K562 (cell line): ENCODE measurements at regions not wholly inside any gene's neighbourhood (a gene's known extent, or its start where the extent isn't known, plus 50 kb on each side); places are given as distances from the start of the nearest gene placed in this dataset.

Source experiments
- ATAC-seq: fragments of 200-7000 bp; cut with Tn5 transposase; 3 replicates; pipeline ENCODE4 v1.9.1; 2020; ENCODE audit warnings: moderate library complexity
- BruUV-seq: library from RNA; stranded (reverse); fragments of 400-500 nt; replicated peaks from 2 replicates; lab custom pipeline; 2021; lab: Mats Ljungman, UMichigan
- CTCF ChIA-PET: fragments of 300-600 bp; formaldehyde crosslinking; extraction: SDS; loops from one replicate; lab custom pipeline; 2021; ENCODE audit warnings: low intra/inter-chr PET ratio; lab: Yijun Ruan, JAX
- POLR2A ChIA-PET: fragments of 300-600, 350-650 bp; sonication (Branson Sonifier 250); formaldehyde crosslinking; extraction: SDS; loops from one replicate; lab custom pipeline; 2021; ENCODE audit warnings: antibody characterized with exemption, inconsistent platforms; lab: Yijun Ruan, JAX
- DNase-seq, 4 experiments: peaks; one replicate each; pipeline versions ENCODE4 v3.0.0 to v3.0.0-alpha.2; 2011 to 2018; ENCODE audit warnings: low spot score in 3 of 4, mixed read lengths in 3 of 4; ENCODE audit errors: extremely low read depth in 1 of 4
- FAIRE-seq: peaks from 2 replicates; lab custom pipeline; 2011; peaks lifted over from hg19 to GRCh38; lab: Jason Lieb, UNC
- H2AFZ ChIP-seq: 2 replicates; pipeline ENCODE4 v1.6.0; 2011; ENCODE audit warnings: low read depth, low read length, control low read depth, inconsistent platforms
- H3K27ac ChIP-seq: fragments of 200-600 bp; 3 replicates; pipeline ENCODE4 v1.8.0; 2011; ENCODE audit warnings: low read depth, mild to moderate bottlenecking, control low read depth, inconsistent platforms, low read length, moderate library complexity, mixed read lengths; ENCODE audit errors: extremely low read depth
- H3K27me3 ChIP-seq, 2 experiments: fragments of 300-600 bp in 1 of 2; 2 replicates in 1 of 2; 3 replicates in 1 of 2; pipeline versions ENCODE4 v1.6.0 to v1.8.0; 2011; ENCODE audit warnings: inconsistent platforms in 2 of 2, low read length in 2 of 2, mild to moderate bottlenecking in 1 of 2, mixed read lengths in 1 of 2, moderate library complexity in 1 of 2; ENCODE audit not compliant: control insufficient read depth in 2 of 2, insufficient read depth in 2 of 2
- H3K36me3 ChIP-seq: fragments of 300-600 bp; 3 replicates; pipeline ENCODE4 v1.8.0; 2011; ENCODE audit warnings: mild to moderate bottlenecking, low read length, inconsistent platforms; ENCODE audit not compliant: control insufficient read depth, insufficient read depth
- H3K4me1 ChIP-seq, 2 experiments: fragments of 200-600 bp in 1 of 2; replicated peaks in 1 of 2; 2 replicates in 1 of 2; 3 replicates in 1 of 2; pipeline versions ENCODE4 v1.5.1 to v1.8.0; 2011; ENCODE audit warnings: inconsistent platforms in 2 of 2, low read length in 2 of 2, mild to moderate bottlenecking in 1 of 2, mixed read lengths in 1 of 2, moderate library complexity in 1 of 2; ENCODE audit not compliant: control insufficient read depth in 2 of 2, insufficient read depth in 2 of 2
- H3K4me2 ChIP-seq: 2 replicates; pipeline ENCODE4 v1.6.1; 2011; ENCODE audit warnings: low read length, control low read depth, inconsistent platforms, mixed read lengths; ENCODE audit not compliant: insufficient read depth
- H3K4me3 ChIP-seq: fragments of 200-600 bp; sonication (generic), shearing (Covaris generic); 2 replicates; pipeline ENCODE4 v1.5.1; 2016; ENCODE audit warnings: control low read depth, inconsistent platforms
- H3K79me2 ChIP-seq: fragments of 200-600 bp; 3 replicates; pipeline ENCODE4 v1.8.0; 2011; ENCODE audit warnings: low read length, inconsistent platforms; ENCODE audit not compliant: control insufficient read depth, insufficient read depth
- H3K9ac ChIP-seq, 2 experiments: 2 replicates each; pipeline versions ENCODE4 v1.6.0 to v1.6.1; 2011; ENCODE audit warnings: low read depth in 2 of 2, low read length in 2 of 2, control low read depth in 1 of 2, inconsistent platforms in 1 of 2, mild to moderate bottlenecking in 1 of 2, mixed read lengths in 1 of 2; ENCODE audit not compliant: insufficient read depth in 1 of 2
- H3K9me1 ChIP-seq: one replicate; pipeline ENCODE4 v1.6.0; 2011; ENCODE audit warnings: inconsistent platforms, mild to moderate bottlenecking, low read length, moderate library complexity; ENCODE audit not compliant: control insufficient read depth, insufficient read depth
- H3K9me3 ChIP-seq: replicated peaks from 2 replicates; pipeline ENCODE4 v1.5.1; 2011; ENCODE audit warnings: low read depth, low read length, inconsistent platforms; ENCODE audit not compliant: control insufficient read depth, insufficient read depth
- H4K20me1 ChIP-seq: replicated peaks from 2 replicates; pipeline ENCODE4 v1.6.1; 2011; ENCODE audit warnings: low read length, inconsistent platforms, mixed read lengths; ENCODE audit not compliant: control insufficient read depth, insufficient read depth
- JUN ChIP-seq, 2 experiments: sonication (generic) in 1 of 2; formaldehyde crosslinking in 1 of 2; IDR thresholded peaks; 2 replicates each; pipeline versions ENCODE4 v1.6.1 to v1.8.0; 2012 to 2022; ENCODE audit warnings: borderline replicate concordance in 2 of 2, mild to moderate bottlenecking in 2 of 2, improper control_type of control experiment in 1 of 2, low read depth in 1 of 2, low read length in 1 of 2, missing genetic modification reagents in 1 of 2
- PCBP2 ChIP-seq: fragments of 200-400 bp; formaldehyde crosslinking; IDR thresholded peaks from 2 replicates; pipeline ENCODE4 v1.6.1; 2018; ENCODE audit warnings: low read length, low read depth, mild to moderate bottlenecking, moderate library complexity; ENCODE audit not compliant: poor library complexity, severe bottlenecking
- TBL1XR1 ChIP-seq, 2 experiments: IDR thresholded peaks; 2 replicates each; pipeline ENCODE4 v1.6.1; 2012; ENCODE audit warnings: improper control_type of control experiment in 2 of 2, low read length in 2 of 2, mild to moderate bottlenecking in 1 of 2
- WGBS: fragments of 100-300 bp; shearing (Covaris generic); methylation state at CpG from one replicate; pipeline ENCODE4 v1.1.6; 2016; ENCODE audit warnings: low coverage, mixed read lengths; ENCODE audit not compliant: insufficient coverage; ENCODE audit errors: missing lambda C conversion rate; 5-methylcytosine and 5-hydroxymethylcytosine counted together
- in situ Hi-C: fragments of 300-500 bp; cut with MboI; formaldehyde crosslinking; loops from 4 replicates; pipeline ENCODE4 v1.15.0; 2018; ENCODE audit warnings: inconsistent platforms, mixed read lengths
- intact Hi-C: fragments of 100-400 bp; cut with micrococcal nuclease; formaldehyde crosslinking; loops from 2 replicates; pipeline ENCODE4 v1.14.2; 2022
- TF ChIP-seq, protein P1 (sequence below): sonication (generic); formaldehyde crosslinking; IDR thresholded peaks from 2 replicates; pipeline ENCODE4 v1.8.1; 2023; ENCODE audit warnings: mild to moderate bottlenecking, missing genetic modification reagents, moderate library complexity

DNA sequence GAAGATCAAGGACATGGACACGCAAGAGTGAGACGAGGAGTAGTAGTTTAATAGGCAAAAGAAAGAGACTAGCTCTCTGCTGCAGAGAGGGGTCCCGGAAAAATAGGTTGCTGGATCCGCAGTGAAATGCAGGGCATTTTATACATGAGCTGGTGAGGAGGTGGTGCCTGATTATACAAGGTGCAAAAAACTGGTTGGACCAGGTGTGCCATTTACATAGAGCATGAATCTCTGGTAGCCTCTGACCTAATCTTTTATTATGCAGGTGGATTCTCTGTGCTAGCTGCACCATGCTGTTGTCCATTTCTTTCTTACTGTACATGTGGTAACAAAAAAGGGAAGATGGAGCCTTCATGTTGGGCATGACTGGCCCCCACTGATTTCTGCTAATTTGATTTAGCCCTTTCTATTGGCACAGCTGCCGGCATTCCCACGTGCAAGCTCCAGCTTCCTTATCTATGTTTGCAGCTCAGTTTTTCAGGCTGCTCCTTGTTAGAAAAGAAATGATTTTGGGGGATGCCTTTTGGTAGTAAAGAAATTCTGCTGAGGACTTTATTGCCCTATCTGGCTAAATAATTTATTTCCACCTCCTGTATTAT lies 548.1 kb downstream of the BRINP3 start:
- DNase-seq = no peak
- no peaks in the 10 kb centered on the region for H3K27me3 ChIP-seq
- 2% methylated on average over 6 of the region's 6 CpGs for WGBS
- POLR2A ChIA-PET = no interaction called here
- H3K9me3 ChIP-seq = peaks cover 4% of the 10 kb centered on the region
- CTCF ChIA-PET = no interaction called here
- TF ChIP-seq, protein P1, sequence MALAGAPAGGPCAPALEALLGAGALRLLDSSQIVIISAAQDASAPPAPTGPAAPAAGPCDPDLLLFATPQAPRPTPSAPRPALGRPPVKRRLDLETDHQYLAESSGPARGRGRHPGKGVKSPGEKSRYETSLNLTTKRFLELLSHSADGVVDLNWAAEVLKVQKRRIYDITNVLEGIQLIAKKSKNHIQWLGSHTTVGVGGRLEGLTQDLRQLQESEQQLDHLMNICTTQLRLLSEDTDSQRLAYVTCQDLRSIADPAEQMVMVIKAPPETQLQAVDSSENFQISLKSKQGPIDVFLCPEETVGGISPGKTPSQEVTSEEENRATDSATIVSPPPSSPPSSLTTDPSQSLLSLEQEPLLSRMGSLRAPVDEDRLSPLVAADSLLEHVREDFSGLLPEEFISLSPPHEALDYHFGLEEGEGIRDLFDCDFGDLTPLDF = no peak
- TF ChIP-seq PCBP2 (no peak), TBL1XR1 (IDR thresholded peaks at IDR 0.05; ENCODE audit: low read length in 2 of 2) (no peak), JUN (IDR thresholded peaks at IDR 0.05; ENCODE audit: borderline replicate concordance, low read depth, low read length) (no peak), JUN (CRISPR knock-in tag; IDR thresholded peaks at IDR 0.05; ENCODE audit: borderline replicate concordance) (no peak)
- TF ChIP-seq, all 486 proteins: peak for 0
- H3K9me1 ChIP-seq = no peaks in the 10 kb centered on the region
- intact Hi-C loops (no loop called here), in situ Hi-C loops (no loop called here)
- no peak overlapping the region for H3K27ac ChIP-seq
- no peak overlapping the region for H3K4me3 ChIP-seq
- ATAC-seq (no peak), FAIRE-seq (no peak)
- H3K4me1 ChIP-seq = no peaks in the 10 kb centered on the region
- no peak overlapping the region for H3K4me2 ChIP-seq
- no peak overlapping the region for H3K9ac ChIP-seq
- H2AFZ ChIP-seq = no peak overlapping the region
- H3K79me2 ChIP-seq = no peaks in the 10 kb centered on the region
- H4K20me1 ChIP-seq = no peaks in the 10 kb centered on the region
- no peaks in the 10 kb centered on the region for H3K36me3 ChIP-seq
- BruUV-seq = no TSS peak
